Activated T-cell treated with anti-CD3 and anti-CD28 coated beads for 48 hours (primary cell): ENCODE measurements at regions not wholly inside any gene's neighbourhood (a gene's known extent, or its start where the extent isn't known, plus 50 kb on each side); places are given as distances from the start of the nearest gene placed in this dataset.

ENCODE experiments used
- DNase-seq: peaks from one replicate; pipeline ENCODE4 v3.0.0-alpha.2; 2020; ENCODE audit warnings: low read depth

DNA sequence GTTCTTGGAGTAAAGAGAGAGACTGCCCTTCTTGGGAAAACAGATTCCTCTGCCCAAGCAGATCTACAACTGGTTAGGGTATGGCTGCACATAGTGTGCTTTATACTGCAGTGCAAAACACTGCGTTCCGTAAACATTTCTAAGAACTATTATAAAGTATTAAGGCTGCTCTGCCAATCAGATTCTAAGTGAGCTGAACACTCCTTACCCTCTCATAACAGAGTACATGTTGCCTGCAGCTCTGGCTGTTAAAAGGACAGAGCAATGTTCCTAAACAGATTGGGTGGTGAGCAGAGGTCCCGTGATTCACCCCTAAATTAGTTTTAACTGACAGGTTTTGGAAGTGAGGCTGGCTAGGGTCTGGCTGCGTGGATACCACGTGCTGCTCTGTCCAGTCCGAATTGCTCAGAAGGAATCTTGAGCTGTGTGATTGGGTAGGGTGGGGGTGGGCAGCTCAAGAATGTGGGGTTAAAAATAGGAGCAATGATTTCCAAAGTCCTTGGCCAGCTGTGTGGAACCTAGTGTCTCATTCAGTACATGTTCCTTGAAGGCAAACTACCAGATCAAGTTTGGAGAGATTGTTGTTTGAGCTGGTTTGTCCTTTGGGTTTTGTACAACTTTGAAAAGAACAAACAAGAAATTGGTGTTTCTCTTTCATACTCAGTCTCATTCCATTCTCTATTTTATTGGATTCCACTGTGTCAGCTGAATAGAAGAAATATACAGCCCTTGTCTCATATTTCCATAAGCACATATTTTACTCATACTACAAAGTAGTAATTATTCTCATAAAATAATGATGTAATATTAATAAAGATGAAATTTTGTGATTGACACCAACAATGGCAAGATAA lies 497.6 kb upstream of the CD180 start:
- DNase-seq, result no peak

DNA sequence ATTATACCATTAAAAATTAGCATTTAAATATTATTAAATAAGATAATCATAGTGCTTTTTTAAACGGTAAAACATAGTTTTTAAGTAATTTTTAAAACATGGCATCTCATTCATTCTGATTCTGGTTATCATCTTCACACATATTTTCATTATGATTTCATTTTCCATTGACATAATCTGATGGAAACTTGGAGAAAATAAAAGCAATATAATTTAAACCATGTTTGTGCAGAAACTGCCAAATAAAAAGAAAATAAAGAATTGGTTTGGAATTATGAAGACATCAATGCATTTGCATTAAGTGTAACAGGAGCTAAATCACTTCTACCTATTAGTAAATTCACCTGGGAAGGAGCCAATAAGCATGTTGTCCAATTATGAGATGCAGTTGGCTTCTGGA lies 490.1 kb upstream of the CD180 start:
- DNase-seq, result no peak

DNA sequence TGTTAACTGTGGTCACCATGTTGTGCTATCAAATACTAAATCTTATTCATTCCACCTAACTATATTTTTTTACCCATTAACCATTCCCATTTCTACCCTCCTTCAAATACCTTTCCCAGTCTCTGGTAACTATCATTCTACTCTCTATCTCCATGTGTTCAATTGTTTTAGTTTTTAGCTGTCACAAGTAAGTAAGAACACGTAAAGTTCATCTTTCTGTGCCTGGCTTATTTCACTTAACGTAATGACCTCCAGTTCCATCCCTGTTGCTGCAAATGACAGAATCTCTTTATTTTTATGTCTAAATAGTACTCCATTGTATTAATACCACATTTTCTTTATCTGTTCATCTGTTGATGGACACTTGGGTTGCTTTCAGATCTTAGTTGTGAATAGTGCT lies 485.1 kb upstream of the CD180 start:
- no peak for DNase-seq

DNA sequence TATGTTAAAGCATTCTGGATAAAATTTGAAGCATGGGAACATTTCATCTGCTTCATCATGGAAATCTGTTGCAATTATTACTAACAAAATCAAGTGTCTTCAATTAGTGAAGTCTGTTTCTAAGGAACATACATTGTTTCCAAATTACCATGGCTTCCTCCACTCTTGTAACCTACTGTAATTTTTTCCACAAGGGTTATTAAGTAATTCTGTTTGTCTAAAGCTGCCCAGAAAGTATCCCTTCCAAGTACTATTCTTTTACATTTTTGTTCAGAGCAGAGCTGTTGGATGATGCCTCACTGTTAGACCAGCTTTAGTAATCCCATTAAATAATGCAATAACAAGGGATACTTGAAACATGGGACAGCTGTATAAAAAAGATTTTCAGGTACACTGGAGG lies 483.5 kb upstream of the CD180 start:
- no peak for DNase-seq

DNA sequence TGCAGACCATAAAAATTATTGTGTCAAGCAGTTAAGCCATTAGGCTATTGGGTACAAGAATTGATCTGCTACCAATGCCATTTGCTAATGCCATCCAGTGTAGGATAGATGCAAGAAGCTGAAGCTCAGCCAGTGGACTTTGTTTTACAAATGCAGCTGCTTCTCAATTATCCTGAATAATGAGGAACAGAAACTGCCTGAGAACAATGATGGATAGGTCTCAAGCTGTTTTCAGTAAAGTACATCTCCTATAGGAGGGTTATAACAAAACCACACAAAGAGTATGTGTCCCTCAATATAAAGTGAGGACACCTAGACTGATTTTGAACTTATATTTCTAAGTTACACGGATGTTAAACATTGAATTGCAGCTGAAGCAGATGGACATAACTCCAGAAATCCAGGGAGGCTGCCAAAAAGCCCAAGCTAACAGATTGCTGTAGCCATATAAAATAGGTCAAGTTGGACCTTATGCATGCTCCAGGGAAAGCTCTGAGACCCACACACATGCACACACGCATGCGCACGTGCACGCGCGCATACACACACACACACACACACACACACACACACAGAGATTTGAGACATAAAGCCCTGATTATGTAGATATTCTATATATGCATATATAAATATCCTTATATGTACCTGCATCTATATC lies 482.7 kb upstream of the CD180 start:
- DNase-seq, result no peak

DNA sequence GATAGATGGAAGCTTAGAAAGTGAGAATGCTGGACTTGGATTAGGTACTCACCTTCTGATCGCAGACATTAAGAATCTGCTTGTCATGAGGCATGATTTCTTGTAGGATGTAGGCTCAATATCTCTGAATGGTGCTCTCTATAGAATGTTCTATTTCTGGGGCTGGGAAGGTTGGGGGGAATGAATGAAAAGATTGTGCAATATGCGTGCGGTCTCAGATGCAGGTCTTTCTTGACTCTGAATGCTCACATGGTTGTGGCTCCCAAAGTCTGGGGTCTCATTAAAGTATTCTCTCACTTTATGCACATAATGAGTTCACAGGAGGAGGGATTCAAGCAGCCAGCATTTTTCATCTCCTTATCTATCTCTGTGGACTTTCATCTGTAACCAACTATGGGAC lies 482.0 kb upstream of the CD180 start:
- DNase-seq, result no peak

DNA sequence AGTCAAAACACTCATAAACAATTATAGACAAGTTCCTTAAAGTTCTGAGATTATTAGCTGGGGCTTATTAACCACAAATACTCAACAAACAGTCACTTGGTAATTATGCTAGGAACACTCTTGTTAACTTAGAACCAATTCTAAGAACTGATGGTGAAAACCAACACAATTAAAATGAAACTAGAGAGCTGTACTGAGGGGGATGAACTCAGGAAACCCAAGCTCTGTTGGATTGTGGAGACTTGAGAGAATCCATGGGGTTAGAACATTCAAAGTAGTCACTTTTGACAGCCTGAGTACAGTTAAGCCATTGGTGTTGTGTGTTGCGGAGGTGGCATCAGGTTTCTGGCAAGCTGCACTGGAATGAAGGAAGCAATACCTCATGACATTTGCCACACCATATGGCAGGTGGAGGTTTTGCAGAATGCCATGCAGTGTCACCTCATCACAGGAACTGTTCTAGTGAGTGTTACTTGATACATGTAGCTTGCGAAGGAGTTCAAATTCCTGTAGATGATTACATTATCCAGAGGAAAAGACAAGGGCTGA lies 480.9 kb upstream of the CD180 start:
- DNase-seq, result no peak

DNA sequence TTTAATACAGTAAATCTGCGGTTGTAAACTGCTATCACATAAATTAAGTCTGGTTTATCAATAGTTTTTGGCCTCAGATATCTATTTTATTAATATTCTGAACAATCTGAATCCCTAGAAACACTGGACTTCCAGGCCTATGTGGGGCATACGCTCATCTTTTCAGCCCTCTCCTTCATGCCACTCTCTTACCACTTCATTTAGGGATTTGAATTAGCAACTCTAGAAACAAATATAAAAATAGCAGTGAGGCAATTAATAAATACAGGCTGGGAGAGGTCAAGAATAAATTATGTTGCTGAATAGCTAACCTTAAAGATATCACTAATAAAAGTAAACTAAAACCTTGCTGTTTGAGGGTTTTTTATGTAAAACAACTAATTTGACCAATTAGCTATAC lies 480.3 kb upstream of the CD180 start:
- DNase-seq, result no peak

DNA sequence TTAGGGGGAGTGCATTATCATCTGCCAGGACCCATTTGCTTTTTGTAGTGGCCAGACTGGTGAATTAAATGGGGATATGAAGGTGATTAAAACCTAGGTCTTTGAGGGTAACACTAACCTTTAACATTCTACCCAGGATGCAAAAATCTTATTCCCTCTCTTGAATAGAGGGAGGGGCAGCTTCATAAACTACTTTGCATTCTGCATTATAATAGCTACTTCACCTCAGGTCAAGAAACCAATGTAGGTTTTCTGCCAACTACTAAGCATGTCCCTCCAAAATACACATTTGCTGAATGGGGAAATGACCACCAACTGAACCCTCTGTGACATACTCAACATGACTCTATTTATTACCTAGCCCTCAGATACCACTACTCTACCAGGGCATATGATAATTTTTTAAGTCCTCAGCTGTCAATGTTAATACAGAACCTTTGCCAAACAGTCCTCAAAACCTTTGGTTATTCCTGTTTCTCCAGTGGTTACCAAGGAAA lies 477.6 kb upstream of the CD180 start:
- no peak for DNase-seq

DNA sequence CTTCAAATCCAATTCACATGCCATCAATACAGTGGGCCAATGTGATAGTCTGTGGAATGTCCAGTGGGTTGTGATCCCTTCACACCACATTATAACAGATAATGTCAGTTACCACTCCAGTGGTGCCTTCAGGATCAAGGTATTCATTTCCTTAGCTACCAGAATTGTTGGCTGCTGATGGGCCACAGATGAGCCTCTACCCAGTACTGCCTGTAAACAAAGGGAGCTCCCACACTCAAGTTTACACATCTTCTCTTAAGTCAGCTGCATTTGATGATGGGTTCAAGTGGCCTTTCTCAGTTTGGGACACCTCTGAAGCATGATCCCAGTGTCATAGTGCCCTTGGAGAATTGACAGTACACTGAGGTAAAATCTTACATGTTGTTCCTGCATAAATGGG lies 477.0 kb upstream of the CD180 start:
- no peak for DNase-seq

DNA sequence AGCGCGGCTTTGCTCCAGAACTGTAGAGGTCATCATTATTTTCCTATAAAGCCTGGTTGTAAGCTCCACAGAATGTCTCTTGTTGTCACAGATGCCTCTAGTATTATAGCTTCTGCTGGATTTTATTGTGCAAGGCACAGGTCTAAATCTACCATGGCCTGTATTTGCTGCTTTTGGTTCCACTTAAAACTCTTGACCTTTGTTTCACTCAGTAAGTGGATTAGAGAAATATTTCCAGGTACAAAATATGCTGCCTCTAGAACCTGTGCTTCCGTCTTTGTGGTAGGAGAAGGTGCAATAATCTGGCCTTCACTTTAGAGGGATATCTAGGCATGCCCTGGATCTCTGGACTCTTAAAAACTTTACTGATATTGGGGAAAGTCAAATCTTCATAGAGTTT lies 476.6 kb upstream of the CD180 start:
- DNase-seq, result no peak

DNA sequence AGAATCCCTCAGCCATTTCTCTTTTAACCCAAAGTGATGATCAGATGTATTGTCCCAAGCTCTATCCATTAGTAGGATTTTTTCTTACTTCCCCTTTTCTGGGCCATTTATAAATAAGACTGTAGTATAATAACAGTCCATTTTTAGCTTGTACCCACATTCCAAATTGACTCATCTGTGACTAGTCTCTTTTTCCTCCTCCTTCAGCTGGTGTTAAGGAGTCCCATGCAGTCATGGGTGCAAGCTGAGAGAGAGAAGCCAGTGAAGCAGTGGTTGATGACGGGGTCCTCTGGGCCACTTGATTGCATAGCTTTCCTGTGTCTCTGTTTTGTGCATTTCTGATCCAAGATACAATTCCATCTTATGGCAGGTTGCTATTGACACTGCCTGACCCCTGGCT lies 476.0 kb upstream of the CD180 start:
- no peak for DNase-seq

DNA sequence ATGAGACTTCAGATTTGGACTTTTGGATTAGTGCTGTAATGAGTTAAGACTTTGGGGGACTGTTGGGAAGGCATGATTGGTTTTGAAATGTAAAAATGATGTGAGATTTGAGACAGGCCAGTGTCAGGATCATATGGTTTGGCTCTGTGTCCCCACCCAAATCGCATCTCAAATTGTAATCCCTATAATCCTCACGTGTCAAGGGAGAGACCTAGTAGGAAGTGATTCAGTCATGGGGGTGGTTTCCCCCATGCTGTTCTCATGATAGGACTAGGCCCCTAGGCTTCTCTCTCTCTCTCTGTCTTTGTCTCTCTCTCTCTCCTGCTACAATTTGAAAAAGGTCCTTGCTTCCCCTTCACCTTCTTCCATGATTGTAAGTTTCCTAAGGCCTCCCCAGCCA lies 473.3 kb upstream of the CD180 start:
- DNase-seq, result no peak

DNA sequence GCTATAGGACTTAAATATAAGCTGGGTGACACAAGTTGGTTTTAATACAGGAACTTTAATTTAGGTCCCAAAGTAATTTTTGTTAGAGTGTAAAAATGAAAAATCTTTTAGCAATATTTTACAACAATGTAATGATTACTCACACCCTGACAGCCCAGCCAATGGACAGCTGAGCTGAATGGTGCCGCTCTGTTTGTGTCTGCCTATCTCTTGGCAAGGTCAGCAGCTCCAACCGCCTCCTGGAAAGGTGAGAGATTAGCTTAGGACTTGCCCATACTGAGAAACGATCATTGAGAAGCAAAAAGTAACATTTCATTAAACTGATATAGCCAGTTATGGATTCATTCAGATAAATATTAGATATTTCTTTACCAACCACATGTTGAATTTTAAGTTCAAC lies 463.6 kb upstream of the CD180 start:
- DNase-seq, result no peak

DNA sequence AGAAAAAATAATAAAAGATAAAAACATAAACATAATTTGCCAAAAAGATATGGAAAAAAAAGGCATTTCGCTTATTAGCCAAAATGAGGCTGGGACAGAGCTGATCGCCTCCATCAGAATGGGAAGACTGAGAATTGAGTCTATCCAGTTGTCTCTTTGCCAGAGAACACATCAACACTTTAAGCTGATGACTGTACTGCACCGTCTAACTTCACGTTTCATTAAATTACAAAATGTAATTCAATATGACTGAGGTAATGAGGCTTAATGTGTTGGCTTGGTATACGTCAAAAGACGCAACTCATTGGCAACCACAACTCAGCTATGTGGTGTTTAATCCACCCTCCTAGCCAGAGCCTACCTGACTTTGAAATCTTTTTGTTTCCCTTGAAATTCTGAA lies 462.7 kb upstream of the CD180 start:
- DNase-seq, result no peak

DNA sequence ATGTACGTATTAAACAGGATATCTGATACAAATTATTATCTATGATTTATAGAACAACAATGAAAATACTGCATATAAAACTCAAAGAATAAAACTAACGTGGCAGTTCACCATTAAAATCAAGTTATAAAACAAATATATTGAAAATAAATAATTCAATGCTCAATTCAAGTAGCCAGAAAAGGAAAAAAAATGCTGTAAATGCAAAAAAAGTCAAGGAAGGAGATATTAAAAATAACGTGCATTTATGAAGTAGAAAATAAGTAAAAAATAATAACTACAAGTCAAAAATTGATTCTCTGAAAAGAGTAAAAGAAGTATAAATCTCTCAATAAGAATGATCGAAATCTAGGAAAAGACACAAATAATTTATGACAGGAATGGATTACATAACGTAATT lies 460.5 kb upstream of the CD180 start:
- DNase-seq, result no peak

DNA sequence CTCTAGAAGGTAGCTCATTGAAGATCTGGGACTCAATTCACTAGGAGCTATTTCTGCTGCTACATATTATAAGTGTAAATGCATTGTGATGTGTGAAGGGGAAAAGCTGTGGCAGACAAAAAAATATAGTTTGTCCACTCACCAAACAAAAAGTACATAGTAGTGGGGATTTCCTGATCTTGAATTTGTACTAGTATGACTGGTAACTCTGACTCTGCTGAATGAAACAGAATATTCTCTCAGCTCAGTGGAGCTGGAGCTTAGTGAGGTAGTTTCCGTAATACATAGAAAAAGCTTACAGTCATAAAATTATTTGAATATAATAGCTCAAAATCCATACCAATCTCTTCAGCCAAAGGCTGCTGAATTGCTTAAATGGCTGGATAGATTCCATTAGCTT lies 455.6 kb upstream of the CD180 start:
- no peak for DNase-seq

DNA sequence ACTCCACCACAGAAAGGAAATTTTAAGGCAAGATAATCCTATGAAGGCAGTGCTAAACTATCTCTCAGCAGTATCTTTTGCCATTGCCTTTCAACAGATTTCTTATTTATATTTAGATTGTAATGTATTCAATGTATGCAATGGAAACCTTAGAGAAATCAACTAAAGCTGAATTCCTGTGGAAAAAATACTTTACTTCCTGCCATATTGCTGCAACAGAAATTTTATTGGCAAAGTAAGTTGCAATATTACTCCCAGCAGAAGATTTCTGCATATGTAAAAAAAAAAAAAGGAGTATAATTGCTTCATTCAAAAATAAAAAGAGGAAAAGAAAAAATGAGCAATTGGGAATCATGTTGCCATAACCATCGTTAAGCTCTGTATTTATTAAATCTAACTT lies 454.6 kb upstream of the CD180 start:
- no peak for DNase-seq

DNA sequence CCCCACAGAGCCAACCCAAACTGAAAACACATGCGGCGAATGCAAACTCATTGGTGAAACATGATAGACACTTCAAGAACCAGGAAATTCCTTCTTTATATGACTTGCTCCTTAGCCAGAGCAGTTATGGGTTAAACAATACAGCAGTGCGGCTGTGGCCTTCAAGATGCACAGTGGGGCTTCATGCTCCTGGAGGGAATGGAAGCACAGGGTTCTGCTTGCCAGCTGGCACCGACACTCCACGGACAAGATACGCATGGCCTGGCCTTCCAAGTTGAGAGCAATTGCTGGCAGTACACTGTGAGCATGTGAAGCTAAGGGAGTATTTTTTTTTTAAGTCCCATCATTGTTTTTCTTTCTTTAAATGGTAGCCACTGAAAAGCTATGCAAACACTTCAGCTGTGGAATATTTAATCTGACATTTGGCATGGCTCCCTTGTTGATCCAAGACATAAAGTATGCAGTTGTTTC lies 451.6 kb upstream of the CD180 start:
- DNase-seq, result no peak

DNA sequence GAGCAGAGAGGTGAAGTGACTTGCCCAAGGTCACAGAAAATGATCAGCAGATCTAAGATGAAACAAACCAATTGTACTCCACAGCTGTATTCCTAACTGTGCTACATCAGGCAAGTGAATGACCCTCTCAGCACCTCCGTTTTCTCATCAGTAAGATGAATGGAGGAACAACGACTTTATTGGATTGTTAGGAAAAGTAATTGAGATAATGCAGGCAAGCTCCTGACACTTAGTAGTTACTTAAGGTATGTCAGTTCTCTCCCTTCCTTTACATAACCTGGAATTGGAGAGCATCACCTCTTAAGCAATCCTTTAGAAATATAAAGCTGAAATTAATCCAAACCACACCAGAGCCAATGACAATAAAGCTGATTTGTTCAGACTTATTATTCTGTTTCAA lies 451.2 kb upstream of the CD180 start:
- no peak for DNase-seq

DNA sequence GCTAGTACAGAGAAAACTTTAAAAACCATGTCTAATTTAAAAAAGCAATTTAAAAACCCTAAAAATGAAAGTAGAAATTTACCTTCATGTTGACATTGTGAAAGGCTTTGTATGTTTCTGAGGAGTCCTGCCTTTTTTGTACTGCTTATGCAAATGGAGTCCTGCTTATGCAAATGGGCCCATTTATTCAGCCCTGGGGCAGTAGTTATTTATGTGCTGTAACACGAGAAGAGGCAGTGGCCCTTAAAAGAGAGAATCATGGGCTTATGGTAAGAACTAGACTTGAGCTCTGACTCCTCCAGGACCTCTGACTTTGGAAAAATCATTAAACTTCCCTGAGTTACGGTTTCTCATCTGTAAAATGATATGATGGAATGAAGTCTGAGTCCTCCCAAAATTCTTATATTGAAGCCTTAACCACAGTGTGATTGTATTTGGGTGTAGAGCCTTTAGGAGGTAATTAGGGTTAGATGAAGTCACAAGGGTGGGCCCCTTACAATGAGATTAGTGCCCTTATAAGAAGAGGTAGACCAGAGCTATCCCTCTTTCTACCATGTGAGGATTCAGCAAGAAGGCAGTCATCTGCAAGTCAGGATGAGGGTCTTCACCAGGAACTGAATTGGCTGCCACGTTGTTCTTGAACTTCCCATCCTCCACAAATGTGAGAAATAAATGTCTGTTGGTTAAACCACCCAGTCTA lies 447.8 kb upstream of the CD180 start:
- DNase-seq, result no peak

DNA sequence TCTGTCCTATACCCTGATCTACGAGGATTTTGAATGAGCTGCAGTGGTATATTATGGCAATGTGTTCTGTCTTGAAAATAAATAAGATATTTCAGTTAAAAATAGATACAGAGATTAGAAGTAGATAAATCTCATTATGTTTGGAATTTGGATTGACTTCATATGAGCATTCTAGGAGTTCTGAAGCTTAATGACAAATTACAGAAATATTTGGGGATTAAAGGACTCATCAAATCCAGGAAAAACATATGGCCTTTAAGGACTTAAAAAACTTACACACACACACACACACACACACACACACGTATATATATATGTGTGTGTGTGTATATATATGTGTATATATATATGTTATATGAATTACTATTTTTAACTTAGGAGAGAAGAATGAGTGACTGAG lies 446.9 kb upstream of the CD180 start:
- no peak for DNase-seq

DNA sequence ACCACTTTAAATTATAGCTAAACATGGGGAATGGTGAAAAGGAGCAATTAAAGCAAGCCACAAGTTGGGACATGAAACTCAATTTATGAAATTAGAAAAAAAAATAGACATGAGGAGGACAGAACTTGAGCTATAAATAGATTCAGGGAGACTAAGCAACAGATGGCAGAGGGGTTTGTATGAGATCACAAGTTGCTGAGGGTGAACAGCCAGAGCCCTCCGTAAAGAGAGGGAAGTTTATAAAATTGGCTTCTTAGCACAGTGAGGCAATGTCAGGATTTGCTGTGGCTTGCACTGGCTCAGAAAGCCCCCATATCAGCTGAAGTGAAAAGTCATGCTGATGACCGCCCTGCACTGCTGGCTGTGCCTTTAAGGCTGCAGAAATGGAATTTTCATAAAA lies 443.4 kb upstream of the CD180 start:
- DNase-seq, result no peak
